ENCODE measurements at regions not wholly inside any gene's neighbourhood (a gene's known extent, or its start where the extent isn't known, plus 50 kb on each side); places are given as distances from the start of the nearest gene placed in this dataset.

GRCh38 chr3:43869491-43869890 is 178.8 kb downstream of the ABHD5 start:
- no peak for DNase-seq

GRCh38 chr3:43870120-43870519 is 179.4 kb downstream of the ABHD5 start:
- DNase-seq, result no peak

GRCh38 chr3:43870844-43871626 is 180.3 kb downstream of the ABHD5 start:
- DNase-seq, result no peak

GRCh38 chr3:43871627-43872245 is 181.0 kb downstream of the ABHD5 start:
- DNase-seq, result no peak

GRCh38 chr3:43872301-43872700 is 181.6 kb downstream of the ABHD5 start:
- no peak for DNase-seq

- DNase-seq, result no peak
These were observed 182.2 kb downstream of the ABHD5 start for GRCh38 chr3:43872901-43873300.

GRCh38 chr3:43873723-43874122 is 183.0 kb downstream of the ABHD5 start:
- DNase-seq, result no peak

GRCh38 chr3:43874290-43874689 is 183.6 kb downstream of the ABHD5 start:
- DNase-seq, result no peak

GRCh38 chr3:43874731-43875130 is 184.0 kb downstream of the ABHD5 start:
- DNase-seq, result no peak

GRCh38 chr3:43876648-43877047 is 185.9 kb downstream of the ABHD5 start:
- no peak for DNase-seq

- DNase-seq, result no peak
These were observed 188.4 kb downstream of the ABHD5 start for GRCh38 chr3:43879166-43879565.

- no peak for DNase-seq
These were observed 192.4 kb downstream of the ABHD5 start for GRCh38 chr3:43882976-43883680.

GRCh38 chr3:43883729-43884396 is 193.1 kb downstream of the ABHD5 start:
- DNase-seq, result no peak

- DNase-seq, result no peak
These were observed 193.8 kb downstream of the ABHD5 start for GRCh38 chr3:43884581-43884980.

- DNase-seq, result no peak
These were observed 195.3 kb downstream of the ABHD5 start for GRCh38 chr3:43885908-43886618.

- DNase-seq, result no peak
These were observed 201.3 kb downstream of the ABHD5 start for GRCh38 chr3:43892061-43892460.

GRCh38 chr3:43892526-43892925 is 201.8 kb downstream of the ABHD5 start:
- no peak for DNase-seq

- no peak for DNase-seq
These were observed 203.0 kb downstream of the ABHD5 start for GRCh38 chr3:43893727-43894126.

- no peak for DNase-seq
These were observed 203.7 kb downstream of the ABHD5 start for GRCh38 chr3:43894176-43895049.

GRCh38 chr3:43895573-43895972 is 204.8 kb downstream of the ABHD5 start:
- no peak for DNase-seq

- DNase-seq, result no peak
These were observed 211.7 kb downstream of the ABHD5 start for GRCh38 chr3:43902415-43902814.

- DNase-seq, result no peak
These were observed 214.4 kb downstream of the ABHD5 start for GRCh38 chr3:43905157-43905556.
